Activated naive CD4-positive, alpha-beta T cell treated with anti-CD3 and anti-CD28 coated beads, Interleukin-2, amount 50 U/mL, for 24 hours (primary cell): ENCODE measurements at regions not wholly inside any gene's neighbourhood (a gene's known extent, or its start where the extent isn't known, plus 50 kb on each side); places are given as distances from the start of the nearest gene placed in this dataset.
"Not testable (repeated sequence)": the region's sequence is repeated elsewhere in the genome, so short reads cannot be mapped to it uniquely, and the experiment has no call there.

Experiments used
- H3K27ac Mint-ChIP-seq: one replicate; pipeline ENCODE4 v1.8.0; 2021; ENCODE audit warnings: mild to moderate bottlenecking, mixed read lengths
- H3K27me3 Mint-ChIP-seq: one replicate; pipeline ENCODE4 v1.8.0; 2021; ENCODE audit warnings: mixed read lengths
- H3K36me3 Mint-ChIP-seq: one replicate; pipeline ENCODE4 v1.8.0; 2021; ENCODE audit warnings: mixed read lengths
- H3K4me1 Mint-ChIP-seq: one replicate; pipeline ENCODE4 v1.8.0; 2021; ENCODE audit warnings: mixed read lengths
- H3K4me3 Mint-ChIP-seq: one replicate; pipeline ENCODE4 v1.8.0; 2021; ENCODE audit warnings: mild to moderate bottlenecking, mixed read lengths
- H3K9me3 Mint-ChIP-seq: one replicate; pipeline ENCODE4 v1.8.0; 2021; ENCODE audit warnings: mixed read lengths

DNA sequence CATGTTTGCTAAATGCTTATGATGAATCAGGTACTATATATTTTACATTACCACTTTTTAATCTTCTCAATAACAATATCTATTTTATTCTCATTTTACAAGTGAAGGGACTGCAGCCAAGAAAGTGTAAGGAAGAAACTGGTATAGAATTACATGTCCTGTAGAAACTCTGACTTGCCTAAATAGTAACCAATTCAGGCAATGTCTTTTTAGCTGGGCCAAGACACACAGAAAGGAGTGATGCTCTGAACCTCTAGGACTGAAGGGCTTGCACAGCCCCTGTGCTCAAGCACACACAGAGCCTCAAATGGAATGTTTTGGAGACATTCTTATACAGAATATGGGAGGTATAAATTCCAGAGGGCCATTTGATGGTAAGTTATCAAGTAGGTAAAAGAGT, 286.4 kb upstream of the TNC start:
- peaks cover 10% of the 10 kb centered on the region for H3K9me3 Mint-ChIP-seq
- H3K4me1 Mint-ChIP-seq, result no peaks in the 10 kb centered on the region
- H3K4me3 Mint-ChIP-seq, result no peak overlapping the region
- no peak overlapping the region for H3K27ac Mint-ChIP-seq
- peaks cover 9% of the 10 kb centered on the region for H3K27me3 Mint-ChIP-seq
- no peaks in the 10 kb centered on the region for H3K36me3 Mint-ChIP-seq

- H3K27me3 Mint-ChIP-seq, result peaks cover 11% of the 10 kb centered on the region
- H3K4me1 Mint-ChIP-seq, result no peaks in the 10 kb centered on the region
- no peak overlapping the region for H3K4me3 Mint-ChIP-seq
- peaks cover 10% of the 10 kb centered on the region for H3K9me3 Mint-ChIP-seq
- no peak overlapping the region for H3K27ac Mint-ChIP-seq
- H3K36me3 Mint-ChIP-seq, result no peaks in the 10 kb centered on the region
Observed at GRCh38 chr9:115411516-115411915, 293.6 kb upstream of the TNC start.

- Mint-ChIP-seq H3K36me3 (no peaks in the 10 kb centered on the region), H3K27me3 (peaks cover 11% of the 10 kb centered on the region), H3K4me1 (no peaks in the 10 kb centered on the region), H3K9me3 (peaks cover 10% of the 10 kb centered on the region), H3K4me3 (no peak overlapping the region), H3K27ac (no peak overlapping the region)
Observed at GRCh38 chr9:115411993-115412452, 294.1 kb upstream of the TNC start.

- Mint-ChIP-seq H3K36me3 (no peaks in the 10 kb centered on the region), H3K4me3 (no peak overlapping the region), H3K27ac (no peak overlapping the region), H3K27me3 (peaks cover 11% of the 10 kb centered on the region), H3K4me1 (no peaks in the 10 kb centered on the region), H3K9me3 (peaks cover 10% of the 10 kb centered on the region)
Observed at GRCh38 chr9:115412656-115413055, 294.7 kb upstream of the TNC start.

DNA sequence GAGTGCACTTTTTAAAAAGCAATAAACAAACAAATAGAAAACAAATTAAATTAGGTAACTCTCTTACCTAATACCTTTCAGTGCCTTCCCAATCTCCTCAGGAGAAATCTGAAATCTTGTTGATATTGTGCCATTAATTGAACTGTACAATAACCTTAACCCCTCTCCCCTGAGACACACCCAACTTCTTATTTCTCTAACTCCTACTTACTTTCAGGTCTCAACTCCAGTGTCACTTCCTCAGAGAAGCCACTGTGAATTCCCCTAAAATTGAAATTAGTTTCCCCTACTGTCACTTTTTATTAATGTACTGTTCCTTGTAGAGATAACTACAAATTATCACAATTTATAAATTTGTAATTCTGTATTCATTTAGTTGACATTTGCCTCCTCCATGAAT, 295.3 kb upstream of the TNC start:
- Mint-ChIP-seq H3K4me3 (no peak overlapping the region), H3K36me3 (no peaks in the 10 kb centered on the region), H3K27ac (no peak overlapping the region), H3K9me3 (peaks cover 7% of the 10 kb centered on the region), H3K4me1 (no peaks in the 10 kb centered on the region), H3K27me3 (peaks cover 11% of the 10 kb centered on the region)

GRCh38 chr9:115413766-115414382, 295.9 kb upstream of the TNC start:
- Mint-ChIP-seq H3K4me1 (no peaks in the 10 kb centered on the region), H3K4me3 (no peak overlapping the region), H3K9me3 (peaks cover 6% of the 10 kb centered on the region), H3K27me3 (peaks cover 8% of the 10 kb centered on the region), H3K36me3 (no peaks in the 10 kb centered on the region), H3K27ac (no peak overlapping the region)

DNA sequence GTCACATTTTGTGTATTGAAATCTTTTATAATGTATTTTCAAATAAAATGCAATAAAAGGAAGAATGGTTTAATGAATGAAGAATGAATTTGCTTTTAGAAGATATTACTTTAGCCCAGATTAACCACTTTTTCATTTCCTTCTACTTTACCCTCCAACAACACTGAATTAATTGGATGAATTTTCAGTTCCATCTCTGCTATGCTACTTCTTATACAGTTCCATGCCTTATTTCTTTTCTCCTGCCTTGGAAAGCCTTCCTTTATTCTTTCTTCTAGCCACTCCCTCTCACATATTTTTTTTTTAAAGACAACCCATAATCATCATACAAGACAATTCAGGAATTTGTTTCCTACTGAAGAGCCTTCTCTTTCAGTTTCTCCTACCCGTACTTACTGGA, 296.6 kb upstream of the TNC start:
- no peak overlapping the region for H3K4me3 Mint-ChIP-seq
- peaks cover 6% of the 10 kb centered on the region for H3K27me3 Mint-ChIP-seq
- H3K36me3 Mint-ChIP-seq, result no peaks in the 10 kb centered on the region
- no peak overlapping the region for H3K27ac Mint-ChIP-seq
- no peaks in the 10 kb centered on the region for H3K4me1 Mint-ChIP-seq
- H3K9me3 Mint-ChIP-seq, result peaks cover 6% of the 10 kb centered on the region

- H3K36me3 Mint-ChIP-seq, result no peaks in the 10 kb centered on the region
- peaks cover 3% of the 10 kb centered on the region for H3K9me3 Mint-ChIP-seq
- H3K4me1 Mint-ChIP-seq, result no peaks in the 10 kb centered on the region
- peaks cover 4% of the 10 kb centered on the region for H3K27me3 Mint-ChIP-seq
- H3K4me3 Mint-ChIP-seq, result no peak overlapping the region
- no peak overlapping the region for H3K27ac Mint-ChIP-seq
Observed at GRCh38 chr9:115415450-115415849, 297.5 kb upstream of the TNC start.

DNA sequence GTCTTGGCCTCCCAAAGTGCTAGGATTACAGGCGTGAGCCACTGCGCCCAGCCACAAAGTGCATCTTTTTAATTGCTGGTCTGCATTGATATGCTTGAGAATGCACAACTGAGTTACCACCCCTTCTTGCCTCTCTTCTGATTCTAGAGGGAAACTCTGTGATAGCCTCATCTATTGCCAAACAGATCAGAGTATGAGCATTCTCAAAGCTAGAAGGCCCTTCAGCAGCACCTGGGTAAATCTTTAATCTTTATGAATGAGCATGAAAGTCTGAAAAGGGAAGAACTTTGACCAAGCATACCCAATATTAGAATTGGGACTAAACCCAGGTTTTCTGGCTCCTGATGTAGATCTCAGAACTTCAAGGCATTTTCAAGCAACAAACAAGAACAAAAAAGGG, 298.3 kb upstream of the TNC start:
- peaks cover 5% of the 10 kb centered on the region for H3K9me3 Mint-ChIP-seq
- no peak overlapping the region for H3K27ac Mint-ChIP-seq
- no peaks in the 10 kb centered on the region for H3K4me1 Mint-ChIP-seq
- no peak overlapping the region for H3K4me3 Mint-ChIP-seq
- peaks cover 3% of the 10 kb centered on the region for H3K27me3 Mint-ChIP-seq
- no peaks in the 10 kb centered on the region for H3K36me3 Mint-ChIP-seq

- not testable (repeated sequence) for H3K4me1 Mint-ChIP-seq, H3K36me3 Mint-ChIP-seq, H3K27ac Mint-ChIP-seq, H3K27me3 Mint-ChIP-seq, H3K9me3 Mint-ChIP-seq, H3K4me3 Mint-ChIP-seq
Observed at GRCh38 chr9:115418181-115418580, 300.2 kb upstream of the TNC start.

GRCh38 chr9:115422932-115423440, 305.0 kb upstream of the TNC start:
- Mint-ChIP-seq H3K27me3 (no peaks in the 10 kb centered on the region), H3K4me3 (no peak overlapping the region), H3K9me3 (peaks cover 5% of the 10 kb centered on the region), H3K36me3 (peaks cover 2% of the 10 kb centered on the region), H3K27ac (no peak overlapping the region), H3K4me1 (no peaks in the 10 kb centered on the region)

DNA sequence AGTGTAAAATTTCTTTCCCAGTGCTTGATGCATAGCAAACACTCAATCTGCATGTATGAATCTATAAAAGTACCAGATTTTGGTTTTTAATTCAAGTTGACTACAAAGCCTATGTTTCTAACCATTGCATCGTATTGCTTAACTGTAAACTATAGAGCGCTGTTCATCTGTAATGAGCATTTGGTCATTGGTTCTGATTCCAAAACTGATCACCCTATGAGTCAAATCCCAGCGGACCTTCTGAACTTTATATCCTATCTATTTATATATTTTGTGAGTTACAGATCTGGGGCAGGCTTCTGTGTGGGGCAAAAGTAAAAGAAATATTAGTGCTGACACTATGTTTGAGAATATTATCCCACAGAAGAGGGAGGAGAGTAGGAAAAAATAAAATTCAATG, 305.7 kb upstream of the TNC start:
- H3K36me3 Mint-ChIP-seq, result peaks cover 2% of the 10 kb centered on the region
- no peak overlapping the region for H3K27ac Mint-ChIP-seq
- H3K4me1 Mint-ChIP-seq, result no peaks in the 10 kb centered on the region
- no peak overlapping the region for H3K4me3 Mint-ChIP-seq
- H3K27me3 Mint-ChIP-seq, result no peaks in the 10 kb centered on the region
- peaks cover 5% of the 10 kb centered on the region for H3K9me3 Mint-ChIP-seq

GRCh38 chr9:115425601-115426000, 307.6 kb upstream of the TNC start:
- Mint-ChIP-seq H3K4me1 (no peaks in the 10 kb centered on the region), H3K27me3 (no peaks in the 10 kb centered on the region), H3K9me3 (peaks cover 2% of the 10 kb centered on the region), H3K36me3 (peaks cover 2% of the 10 kb centered on the region), H3K4me3 (no peak overlapping the region), H3K27ac (no peak overlapping the region)

DNA sequence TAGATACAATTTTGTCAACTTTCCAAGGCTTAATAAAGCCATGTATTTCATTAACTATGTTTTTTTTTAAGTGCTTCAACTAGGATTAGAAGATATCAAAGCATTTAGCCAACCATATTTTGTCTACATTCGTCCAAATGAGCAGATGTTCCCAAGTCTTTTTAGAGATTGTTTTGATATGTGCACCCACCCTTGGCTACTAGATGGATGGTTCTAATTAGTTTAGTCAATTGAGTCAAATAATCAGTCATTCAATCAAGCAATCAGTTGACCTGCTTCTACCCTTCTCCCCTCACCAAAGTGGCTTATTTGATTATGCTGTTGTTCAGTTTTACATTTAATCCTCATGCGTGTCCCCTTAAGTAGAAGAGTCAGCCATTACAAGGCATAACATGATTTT, 319.5 kb upstream of the TNC start:
- peaks cover 3% of the 10 kb centered on the region for H3K27me3 Mint-ChIP-seq
- peaks cover 4% of the 10 kb centered on the region for H3K9me3 Mint-ChIP-seq
- H3K4me1 Mint-ChIP-seq, result no peaks in the 10 kb centered on the region
- no peak overlapping the region for H3K4me3 Mint-ChIP-seq
- H3K27ac Mint-ChIP-seq, result no peak overlapping the region
- H3K36me3 Mint-ChIP-seq, result no peaks in the 10 kb centered on the region

GRCh38 chr9:115439641-115440040, 321.7 kb upstream of the TNC start:
- H3K27ac Mint-ChIP-seq, result no peak overlapping the region
- H3K9me3 Mint-ChIP-seq, result peaks cover 8% of the 10 kb centered on the region
- no peaks in the 10 kb centered on the region for H3K4me1 Mint-ChIP-seq
- H3K27me3 Mint-ChIP-seq, result peaks cover 1% of the 10 kb centered on the region
- H3K36me3 Mint-ChIP-seq, result no peaks in the 10 kb centered on the region
- H3K4me3 Mint-ChIP-seq, result no peak overlapping the region

- no peaks in the 10 kb centered on the region for H3K4me1 Mint-ChIP-seq
- H3K27me3 Mint-ChIP-seq, result peaks cover 2% of the 10 kb centered on the region
- no peak overlapping the region for H3K27ac Mint-ChIP-seq
- no peaks in the 10 kb centered on the region for H3K36me3 Mint-ChIP-seq
- peaks cover 8% of the 10 kb centered on the region for H3K9me3 Mint-ChIP-seq
- no peak overlapping the region for H3K4me3 Mint-ChIP-seq
Observed at GRCh38 chr9:115442054-115442453, 324.1 kb upstream of the TNC start.

DNA sequence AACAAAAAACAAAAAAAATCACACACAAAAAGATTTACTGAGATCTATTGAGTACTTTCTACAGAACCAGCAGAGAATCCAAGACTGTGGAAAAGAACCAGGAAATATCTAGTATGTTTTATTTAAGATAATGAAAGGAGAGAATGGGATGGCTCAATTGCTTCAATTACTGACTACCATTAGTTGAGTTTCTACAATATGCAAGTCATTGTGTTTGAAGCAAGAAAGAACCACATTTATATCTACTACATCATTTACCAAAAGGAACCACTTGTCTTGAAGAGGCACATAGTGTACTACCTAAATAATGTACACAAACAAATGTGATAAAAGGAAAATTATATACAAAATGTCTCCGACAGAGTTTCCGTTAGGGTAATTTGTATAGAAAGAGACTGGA, 325.9 kb upstream of the TNC start:
- H3K36me3 Mint-ChIP-seq, result no peaks in the 10 kb centered on the region
- H3K27ac Mint-ChIP-seq, result no peak overlapping the region

More for the DNA sequence above, 325.9 kb upstream of the TNC start:
- H3K27me3 Mint-ChIP-seq, result peaks cover 2% of the 10 kb centered on the region
- peaks cover 8% of the 10 kb centered on the region for H3K9me3 Mint-ChIP-seq
- no peaks in the 10 kb centered on the region for H3K4me1 Mint-ChIP-seq
- no peak overlapping the region for H3K4me3 Mint-ChIP-seq
